ENCODE measurements at regions not wholly inside any gene's neighbourhood (a gene's known extent, or its start where the extent isn't known, plus 50 kb on each side); places are given as distances from the start of the nearest gene placed in this dataset.

DNA sequence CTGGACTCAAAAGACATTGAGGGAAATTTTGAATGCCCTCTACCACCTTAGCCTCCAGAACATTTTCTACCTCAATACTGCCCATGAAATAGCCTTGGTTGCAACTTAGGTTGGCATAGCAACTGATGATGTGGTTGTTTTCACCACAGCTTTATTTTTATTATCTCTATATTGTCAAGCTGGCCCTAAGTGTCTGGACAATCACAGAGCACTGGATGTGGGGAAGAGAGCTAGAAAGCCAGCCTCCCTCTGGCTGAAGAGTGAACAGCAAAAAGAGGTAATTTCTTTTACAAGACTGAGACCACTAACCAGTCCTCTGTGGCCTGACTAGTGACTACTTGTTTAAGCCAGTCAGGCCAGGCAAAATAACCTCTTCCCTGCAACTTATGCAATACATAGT lies 159.6 kb downstream of the HS3ST2 start:
- POLR2A ChIA-PET = no interaction called here
- no peak for DNase-seq
- Histone ChIP-seq H3K9me3 (no peaks in the 10 kb centered on the region), H3K9me2 (no peaks in the 10 kb centered on the region), H4K20me1 (ENCODE audit: insufficient read depth) (no peaks in the 10 kb centered on the region), H3K4me2 (no peak overlapping the region), H3F3A (replicated peaks; ENCODE audit: insufficient read depth) (no peaks in the 10 kb centered on the region), H3K27ac (ENCODE audit: low read depth in 2 of 2, low read length in 1 of 2) (no peak overlapping the region), H3K4me3 (ENCODE audit: low read depth in 2 of 2, low read length in 1 of 2) (no peak overlapping the region), H2AFZ (ENCODE audit: low read depth) (no peak overlapping the region), H3K36me3 (replicated peaks in 1 of 2; ENCODE audit: control insufficient read depth in 1 of 2, insufficient read depth in 2 of 2, low read length in 1 of 2) (no peaks in the 10 kb centered on the region), H3K27me3 (ENCODE audit: insufficient read depth) (no peaks in the 10 kb centered on the region), H3K79me2 (ENCODE audit: insufficient read depth) (no peaks in the 10 kb centered on the region), H3K4me1 (ENCODE audit: control insufficient read depth in 1 of 2, insufficient read depth in 2 of 2, low read depth in 1 of 2, low read length in 1 of 2) (peaks cover 0 to 20% of the 10 kb centered on the region in 2 experiments; a peak in 2 of 4 replicates), H3K9ac (no peak overlapping the region)
- TF ChIP-seq CHD2 (IDR thresholded peaks at IDR 0.05; ENCODE audit: low read length, partially characterized antibody) (no peak), RFX5 (IDR thresholded peaks at IDR 0.05; ENCODE audit: low read length) (peak; percentile 80)
- CTCF ChIA-PET = interaction anchor here (0.9 to 9.1 kb wide), 6 partner anchors 13 to 156 kb away, joined by 3 to 165 read pairs (median 4); no protein-coding TSS in a partner anchor

DNA sequence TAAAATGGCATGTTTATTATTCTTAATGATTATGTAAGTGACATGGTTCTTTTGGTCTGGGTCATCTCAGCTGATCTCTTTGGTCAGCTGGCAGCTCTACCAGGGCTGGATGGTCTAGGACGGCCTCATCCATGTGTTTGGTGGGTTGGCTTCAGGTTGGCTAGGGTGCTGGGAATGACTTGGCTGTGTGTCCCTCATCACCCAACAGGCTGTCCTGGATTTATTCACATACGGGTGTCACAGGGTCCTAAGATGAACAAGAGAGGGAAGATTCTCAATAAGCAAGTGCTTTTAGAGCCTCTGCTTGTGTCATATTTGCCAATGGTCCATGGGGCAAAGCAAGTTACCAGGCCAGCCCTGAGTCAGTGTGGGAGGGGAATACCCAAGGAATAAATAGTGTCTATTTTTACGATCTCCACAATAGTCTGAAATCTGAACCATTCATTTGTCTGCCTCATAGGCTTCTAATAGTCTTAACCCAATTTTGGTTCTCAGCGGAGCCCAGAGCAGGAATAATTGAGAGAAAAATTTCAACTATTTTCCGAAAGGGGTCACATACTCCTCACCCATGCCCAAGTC lies 157.5 kb downstream of the HS3ST2 start:
- ChIA-PET POLR2A (no interaction called here), CTCF (interaction anchor here (0.9 to 2.0 kb wide), 3 partner anchors 15 to 73 kb away, joined by 3 to 10 read pairs (median 4); no protein-coding TSS in a partner anchor)
- H3K36me3 ChIP-seq (replicated peaks in 1 of 2; ENCODE audit: control insufficient read depth in 1 of 2, insufficient read depth in 2 of 2, low read length in 1 of 2) = no peaks in the 10 kb centered on the region

GRCh38 chr16:22970209-22970865 lies 156.4 kb downstream of the HS3ST2 start:
- Histone ChIP-seq H3K36me3 (replicated peaks in 1 of 2; ENCODE audit: control insufficient read depth in 1 of 2, insufficient read depth in 2 of 2, low read length in 1 of 2) (no peaks in the 10 kb centered on the region), H3K4me1 (ENCODE audit: control insufficient read depth in 1 of 2, insufficient read depth in 2 of 2, low read depth in 1 of 2, low read length in 1 of 2) (peaks cover 0 to 34% of the 10 kb centered on the region in 2 experiments; a peak in 2 of 4 replicates), H3K4me2 (no peak overlapping the region), H3K4me3 (ENCODE audit: low read depth in 2 of 2, low read length in 1 of 2) (no peak overlapping the region), H3K9me2 (no peaks in the 10 kb centered on the region), H3F3A (replicated peaks; ENCODE audit: insufficient read depth) (no peaks in the 10 kb centered on the region), H3K9ac (no peak overlapping the region), H4K20me1 (ENCODE audit: insufficient read depth) (no peaks in the 10 kb centered on the region), H2AFZ (ENCODE audit: low read depth) (no peak overlapping the region), H3K79me2 (ENCODE audit: insufficient read depth) (no peaks in the 10 kb centered on the region), H3K27me3 (ENCODE audit: insufficient read depth) (no peaks in the 10 kb centered on the region), H3K9me3 (no peaks in the 10 kb centered on the region), H3K27ac (ENCODE audit: low read depth in 2 of 2, low read length in 1 of 2) (no peak overlapping the region)
- CTCF ChIA-PET = interaction anchor here (0.8 to 2.0 kb wide), 2 partner anchors 72 to 74 kb away, joined by 3 to 10 read pairs; no protein-coding TSS in a partner anchor
- TF ChIP-seq FOXJ3 (CRISPR knock-in tag; IDR thresholded peaks at IDR 0.05) = no peak
- WGBS (ENCODE audit: low lambda C conversion rate) = 18% methylated on average over 4 of the region's 4 CpGs
- POLR2A ChIA-PET = no interaction called here
- DNase-seq = no peak

More for the DNA sequence above, 157.5 kb downstream of the HS3ST2 start:
- Histone ChIP-seq H3K9ac (no peak overlapping the region), H3F3A (replicated peaks; ENCODE audit: insufficient read depth) (no peaks in the 10 kb centered on the region), H3K9me2 (no peaks in the 10 kb centered on the region), H3K4me2 (no peak overlapping the region), H3K4me3 (ENCODE audit: low read depth in 2 of 2, low read length in 1 of 2) (no peak overlapping the region), H2AFZ (ENCODE audit: low read depth) (no peak overlapping the region), H3K9me3 (no peaks in the 10 kb centered on the region), H3K79me2 (ENCODE audit: insufficient read depth) (no peaks in the 10 kb centered on the region), H3K27ac (ENCODE audit: low read depth in 2 of 2, low read length in 1 of 2) (no peak overlapping the region), H4K20me1 (ENCODE audit: insufficient read depth) (no peaks in the 10 kb centered on the region), H3K4me1 (ENCODE audit: control insufficient read depth in 1 of 2, insufficient read depth in 2 of 2, low read depth in 1 of 2, low read length in 1 of 2) (peaks cover 0 to 34% of the 10 kb centered on the region in 2 experiments; a peak in 2 of 4 replicates), H3K27me3 (ENCODE audit: insufficient read depth) (no peaks in the 10 kb centered on the region)
- DNase-seq = no peak
- 39% methylated on average over 5 of the region's 5 CpGs for WGBS (ENCODE audit: low lambda C conversion rate)
- no peak for TF ChIP-seq MEF2A (IDR thresholded peaks at IDR 0.05; ENCODE audit: borderline replicate concordance, low read depth)
- TF ChIP-seq PBX3 (IDR thresholded peaks at IDR 0.05) = no peak
- no peak for TF ChIP-seq POLR2AphosphoS5 (IDR thresholded peaks at IDR 0.05; ENCODE audit: low read depth, low read length)
- no peak for TF ChIP-seq JUND (IDR thresholded peaks at IDR 0.05)

Measured in SK-N-SH (cell line).